Osteocyte (in vitro differentiated cells): ENCODE measurements at regions not wholly inside any gene's neighbourhood (a gene's known extent, or its start where the extent isn't known, plus 50 kb on each side); places are given as distances from the start of the nearest gene placed in this dataset.

Source experiments
- DNase-seq: peaks from one replicate; pipeline ENCODE4 v3.0.0; 2021; ENCODE audit warnings: mixed read lengths; ENCODE audit not compliant: unreplicated experiment; ENCODE audit errors: extremely low spot score
- H3K27ac Mint-ChIP-seq: one replicate; pipeline ENCODE4 v1.8.0; 2021; ENCODE audit warnings: mild to moderate bottlenecking, mixed read lengths; ENCODE audit not compliant: unreplicated experiment
- H3K27me3 Mint-ChIP-seq: one replicate; pipeline ENCODE4 v1.8.0; 2021; ENCODE audit warnings: mixed read lengths; ENCODE audit not compliant: unreplicated experiment
- H3K36me3 Mint-ChIP-seq: one replicate; pipeline ENCODE4 v1.8.0; 2021; ENCODE audit warnings: mixed read lengths; ENCODE audit not compliant: unreplicated experiment
- H3K4me1 Mint-ChIP-seq: one replicate; pipeline ENCODE4 v1.8.0; 2021; ENCODE audit warnings: mixed read lengths; ENCODE audit not compliant: unreplicated experiment
- H3K4me3 Mint-ChIP-seq: one replicate; pipeline ENCODE4 v1.8.0; 2021; ENCODE audit warnings: mild to moderate bottlenecking, moderate library complexity, mixed read lengths; ENCODE audit not compliant: unreplicated experiment
- H3K9me3 Mint-ChIP-seq: one replicate; pipeline ENCODE4 v1.8.0; 2021; ENCODE audit warnings: mixed read lengths; ENCODE audit not compliant: unreplicated experiment
- TF ChIP-seq, protein P1 (sequence below): fragments of 200-600 bp; sonication (generic); IDR thresholded peaks from 2 replicates; pipeline ENCODE4 v1.5.0; 2021; ENCODE audit warnings: antibody characterized with exemption, mild to moderate bottlenecking, moderate library complexity

- no peaks in the 10 kb centered on the region for H3K27me3 Mint-ChIP-seq
- H3K4me3 Mint-ChIP-seq: no peak overlapping the region
- DNase-seq: no peak
- no peaks in the 10 kb centered on the region for H3K4me1 Mint-ChIP-seq
- no peak overlapping the region for H3K27ac Mint-ChIP-seq
- peaks cover 26% of the 10 kb centered on the region for H3K9me3 Mint-ChIP-seq
- H3K36me3 Mint-ChIP-seq: peaks cover 7% of the 10 kb centered on the region
- TF ChIP-seq, protein P1, sequence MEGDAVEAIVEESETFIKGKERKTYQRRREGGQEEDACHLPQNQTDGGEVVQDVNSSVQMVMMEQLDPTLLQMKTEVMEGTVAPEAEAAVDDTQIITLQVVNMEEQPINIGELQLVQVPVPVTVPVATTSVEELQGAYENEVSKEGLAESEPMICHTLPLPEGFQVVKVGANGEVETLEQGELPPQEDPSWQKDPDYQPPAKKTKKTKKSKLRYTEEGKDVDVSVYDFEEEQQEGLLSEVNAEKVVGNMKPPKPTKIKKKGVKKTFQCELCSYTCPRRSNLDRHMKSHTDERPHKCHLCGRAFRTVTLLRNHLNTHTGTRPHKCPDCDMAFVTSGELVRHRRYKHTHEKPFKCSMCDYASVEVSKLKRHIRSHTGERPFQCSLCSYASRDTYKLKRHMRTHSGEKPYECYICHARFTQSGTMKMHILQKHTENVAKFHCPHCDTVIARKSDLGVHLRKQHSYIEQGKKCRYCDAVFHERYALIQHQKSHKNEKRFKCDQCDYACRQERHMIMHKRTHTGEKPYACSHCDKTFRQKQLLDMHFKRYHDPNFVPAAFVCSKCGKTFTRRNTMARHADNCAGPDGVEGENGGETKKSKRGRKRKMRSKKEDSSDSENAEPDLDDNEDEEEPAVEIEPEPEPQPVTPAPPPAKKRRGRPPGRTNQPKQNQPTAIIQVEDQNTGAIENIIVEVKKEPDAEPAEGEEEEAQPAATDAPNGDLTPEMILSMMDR: no peak
Observed at GRCh38 chr2:207351171-207351570, 178.6 kb upstream of the CREB1 start.

GRCh38 chr2:207352978-207353671 lies 176.6 kb upstream of the CREB1 start:
- no peak overlapping the region for H3K4me3 Mint-ChIP-seq
- H3K36me3 Mint-ChIP-seq: no peaks in the 10 kb centered on the region
- TF ChIP-seq, protein P1: peak; percentile 12
- H3K9me3 Mint-ChIP-seq: peaks cover 10% of the 10 kb centered on the region
- H3K4me1 Mint-ChIP-seq: no peaks in the 10 kb centered on the region
- no peak overlapping the region for H3K27ac Mint-ChIP-seq
- H3K27me3 Mint-ChIP-seq: no peaks in the 10 kb centered on the region
- DNase-seq: no peak

- Mint-ChIP-seq H3K4me3 (no peak overlapping the region), H3K27me3 (no peaks in the 10 kb centered on the region), H3K4me1 (no peaks in the 10 kb centered on the region), H3K27ac (no peak overlapping the region), H3K36me3 (no peaks in the 10 kb centered on the region), H3K9me3 (peaks cover 4% of the 10 kb centered on the region)
- TF ChIP-seq, protein P1: no peak
- DNase-seq: no peak
Observed at GRCh38 chr2:207353836-207354235, 175.9 kb upstream of the CREB1 start.

GRCh38 chr2:207354462-207354861 lies 175.3 kb upstream of the CREB1 start:
- Mint-ChIP-seq H3K36me3 (no peaks in the 10 kb centered on the region), H3K27ac (no peak overlapping the region), H3K4me3 (no peak overlapping the region), H3K4me1 (no peaks in the 10 kb centered on the region), H3K9me3 (peaks cover 3% of the 10 kb centered on the region), H3K27me3 (no peaks in the 10 kb centered on the region)
- TF ChIP-seq, protein P1: no peak
- DNase-seq: no peak

GRCh38 chr2:207356567-207356966 lies 173.2 kb upstream of the CREB1 start:
- no peak overlapping the region for H3K27ac Mint-ChIP-seq
- no peaks in the 10 kb centered on the region for H3K36me3 Mint-ChIP-seq
- no peak overlapping the region for H3K4me3 Mint-ChIP-seq
- TF ChIP-seq, protein P1: no peak
- DNase-seq: no peak
- H3K4me1 Mint-ChIP-seq: no peaks in the 10 kb centered on the region
- H3K27me3 Mint-ChIP-seq: no peaks in the 10 kb centered on the region
- H3K9me3 Mint-ChIP-seq: peaks cover 7% of the 10 kb centered on the region
